IMR-90 (cell line): ENCODE measurements at regions not wholly inside any gene's neighbourhood (a gene's known extent, or its start where the extent isn't known, plus 50 kb on each side); places are given as distances from the start of the nearest gene placed in this dataset.

Source experiments
- ATAC-seq: fragments of 200-7000 bp; cut with Tn5 transposase; 2 replicates; pipeline ENCODE4 v1.9.1; 2020; ENCODE audit warnings: low read depth, mild to moderate bottlenecking, moderate library complexity
- BruUV-seq: library from RNA; stranded (reverse); fragments of 400-500 nt; replicated peaks from 2 replicates; lab custom pipeline; 2021; lab: Mats Ljungman, UMichigan
- CTCF ChIA-PET: fragments of 300-600 bp; formaldehyde crosslinking; extraction: SDS; loops from one replicate; lab custom pipeline; 2021; ENCODE audit warnings: antibody characterized with exemption; lab: Yijun Ruan, JAX
- POLR2A ChIA-PET: fragments of 300-600 bp; sonication (Branson Sonifier 250); formaldehyde crosslinking; loops from one replicate; lab custom pipeline; 2022; ENCODE audit warnings: antibody characterized with exemption; ENCODE audit not compliant: unreplicated experiment; lab: Charles Lee
- DNase-seq: peaks from one replicate; pipeline ENCODE4 v3.0.0; 2013
- H2AFZ ChIP-seq: replicated peaks from 2 replicates; pipeline ENCODE3; 2013; ENCODE audit warnings: low read length, mild to moderate bottlenecking; ENCODE audit not compliant: poor library complexity
- H2AK5ac ChIP-seq: 2 replicates; pipeline ENCODE4 v1.6.1; 2013; ENCODE audit warnings: low read depth, low read length, inconsistent platforms
- H2AK9ac ChIP-seq: replicated peaks from 2 replicates; pipeline ENCODE3; 2013; ENCODE audit warnings: mild to moderate bottlenecking, low read depth, low read length, moderate library complexity; ENCODE audit not compliant: poor library complexity
- H2BK120ac ChIP-seq: 2 replicates; pipeline ENCODE4 v1.6.1; 2013; ENCODE audit warnings: low read depth, low read length, inconsistent platforms
- H2BK15ac ChIP-seq: 3 replicates; pipeline ENCODE4 v1.6.1; 2013; ENCODE audit warnings: low read depth, low read length, inconsistent platforms
- H2BK20ac ChIP-seq: 2 replicates; pipeline ENCODE4 v1.6.1; 2013; ENCODE audit warnings: low read depth, mild to moderate bottlenecking, inconsistent platforms, low read length, moderate library complexity
- H2BK5ac ChIP-seq: 2 replicates; pipeline ENCODE4 v1.6.1; 2013; ENCODE audit warnings: mild to moderate bottlenecking, low read depth, low read length, inconsistent platforms; ENCODE audit not compliant: poor library complexity, severe bottlenecking
- H3K14ac ChIP-seq: replicated peaks from 2 replicates; pipeline ENCODE4 v1.6.1; 2013; ENCODE audit warnings: low read depth, low read length, inconsistent platforms
- H3K18ac ChIP-seq: 2 replicates; pipeline ENCODE4 v1.6.1; 2013; ENCODE audit warnings: low read depth, low read length, control low read depth
- H3K23ac ChIP-seq: 2 replicates; pipeline ENCODE4 v1.6.1; 2013; ENCODE audit warnings: low read depth, low read length, inconsistent platforms
- H3K27ac ChIP-seq: 2 replicates; pipeline ENCODE4 v1.5.1; 2013; ENCODE audit warnings: mild to moderate bottlenecking, control low read depth, low read length; ENCODE audit not compliant: insufficient read depth
- H3K27me3 ChIP-seq: 2 replicates; pipeline ENCODE4 v1.6.1; 2013; ENCODE audit warnings: low read length; ENCODE audit not compliant: control insufficient read depth, insufficient read depth
- H3K36me3 ChIP-seq: 2 replicates; pipeline ENCODE4 v1.6.1; 2013; ENCODE audit warnings: low read length, mixed read lengths; ENCODE audit not compliant: control insufficient read depth, insufficient read depth
- H3K4ac ChIP-seq: 2 replicates; pipeline ENCODE4 v1.6.1; 2013; ENCODE audit warnings: low read depth, low read length, inconsistent platforms
- H3K4me1 ChIP-seq: 2 replicates; pipeline ENCODE4 v1.6.1; 2013; ENCODE audit warnings: low read length, mixed read lengths; ENCODE audit not compliant: control insufficient read depth, insufficient read depth
- H3K4me2 ChIP-seq: 2 replicates; pipeline ENCODE4 v1.6.1; 2013; ENCODE audit warnings: low read depth, mild to moderate bottlenecking, control low read depth, low read length, moderate library complexity
- H3K4me3 ChIP-seq: 2 replicates; pipeline ENCODE4 v1.5.1; 2013; ENCODE audit warnings: low read depth, mild to moderate bottlenecking, control low read depth, low read length, moderate library complexity; ENCODE audit not compliant: insufficient read depth
- H3K56ac ChIP-seq: 2 replicates; pipeline ENCODE4 v1.6.1; 2013; ENCODE audit warnings: low read length, inconsistent platforms; ENCODE audit not compliant: insufficient read depth; ENCODE audit errors: extremely low read depth
- H3K79me1 ChIP-seq, 2 experiments: 2 replicates each; pipeline ENCODE4 v1.6.1; 2013; ENCODE audit warnings: low read length in 2 of 2, inconsistent platforms in 1 of 2, low read depth in 1 of 2
- H3K9ac ChIP-seq: 2 replicates; pipeline ENCODE4 v1.6.1; 2013; ENCODE audit warnings: low read depth, low read length, control low read depth
- H3K9me1 ChIP-seq: 2 replicates; pipeline ENCODE4 v1.6.1; 2013; ENCODE audit warnings: low read length, inconsistent platforms; ENCODE audit not compliant: insufficient read depth
- H3K9me3 ChIP-seq: 2 replicates; pipeline ENCODE4 v1.6.1; 2013; ENCODE audit warnings: low read length; ENCODE audit not compliant: control insufficient read depth, insufficient read depth
- H4K20me1 ChIP-seq: 2 replicates; pipeline ENCODE4 v1.6.1; 2013; ENCODE audit warnings: low read length, inconsistent platforms; ENCODE audit not compliant: insufficient read depth
- H4K5ac ChIP-seq: 2 replicates; pipeline ENCODE4 v1.6.1; 2013; ENCODE audit warnings: mild to moderate bottlenecking, low read depth, low read length, control low read depth
- H4K8ac ChIP-seq, 2 experiments: 2 replicates each; pipeline ENCODE4 v1.6.1; 2013; ENCODE audit warnings: low read depth in 2 of 2, low read length in 2 of 2, control low read depth in 1 of 2, inconsistent platforms in 1 of 2
- H4K91ac ChIP-seq: 2 replicates; pipeline ENCODE4 v1.6.1; 2013; ENCODE audit warnings: low read depth, low read length, inconsistent platforms; ENCODE audit not compliant: insufficient read depth
- BHLHE40 ChIP-seq: fragments of 150-350 bp; IDR thresholded peaks from 2 replicates; pipeline ENCODE4 v1.6.1; 2016; ENCODE audit warnings: mild to moderate bottlenecking, low read depth, low read length
- CEBPB ChIP-seq: IDR thresholded peaks from 2 replicates; pipeline ENCODE4 v1.6.1; 2012; ENCODE audit warnings: low read depth, low read length, improper control_type of control experiment
- CHD1 ChIP-seq: IDR thresholded peaks from 2 replicates; pipeline ENCODE4 v1.6.1; 2012; ENCODE audit warnings: low read depth, low read length, improper control_type of control experiment
- ELK1 ChIP-seq: fragments of 150-350 bp; IDR thresholded peaks from 2 replicates; pipeline ENCODE4 v1.6.1; 2016; ENCODE audit warnings: low read depth, mild to moderate bottlenecking, low read length, moderate library complexity, borderline replicate concordance
- MAFK ChIP-seq: IDR thresholded peaks from 2 replicates; pipeline ENCODE4 v1.6.1; 2012; ENCODE audit warnings: low read depth, low read length, improper control_type of control experiment
- MAZ ChIP-seq: IDR thresholded peaks from 2 replicates; pipeline ENCODE4 v1.6.1; 2012; ENCODE audit warnings: low read depth, mild to moderate bottlenecking, low read length, improper control_type of control experiment, moderate library complexity, borderline replicate concordance
- NFE2L2 ChIP-seq: fragments of 150-350 bp; IDR thresholded peaks from 2 replicates; pipeline ENCODE4 v1.6.1; 2016; ENCODE audit warnings: low read depth, mild to moderate bottlenecking, low read length
- POLR2A ChIP-seq: IDR thresholded peaks from 2 replicates; pipeline ENCODE4 v1.6.1; 2012; ENCODE audit warnings: mild to moderate bottlenecking, low read depth, low read length
- RAD21 ChIP-seq: IDR thresholded peaks from 2 replicates; pipeline ENCODE4 v1.6.1; 2012; ENCODE audit warnings: low read length, improper control_type of control experiment
- RCOR1 ChIP-seq: IDR thresholded peaks from 2 replicates; pipeline ENCODE4 v1.6.1; 2012; ENCODE audit warnings: mild to moderate bottlenecking, low read length, improper control_type of control experiment; ENCODE audit not compliant: insufficient replicate concordance
- RFX5 ChIP-seq: IDR thresholded peaks from 2 replicates; pipeline ENCODE4 v1.8.0; 2012; ENCODE audit warnings: low read depth, mild to moderate bottlenecking, low read length, moderate library complexity
- SMC3 ChIP-seq: fragments of 150-350 bp; IDR thresholded peaks from 2 replicates; pipeline ENCODE4 v1.6.1; 2016; ENCODE audit warnings: low read depth, mild to moderate bottlenecking, antibody characterized with exemption, low read length, moderate library complexity
- USF2 ChIP-seq: fragments of 150-350 bp; IDR thresholded peaks from 2 replicates; pipeline ENCODE4 v1.6.1; 2017; ENCODE audit warnings: mild to moderate bottlenecking, antibody characterized with exemption, low read length, low read depth
- WGBS, 2 experiments: methylation state at CpG; one replicate each; pipeline versions ENCODE4 v1.1.5 to v1.1.7; 2013; ENCODE audit warnings: missing lambda C conversion rate in 2 of 2; ENCODE audit not compliant: insufficient read length in 1 of 2; ENCODE audit errors: extremely low coverage in 2 of 2; 5-methylcytosine and 5-hydroxymethylcytosine counted together
- dilution Hi-C: fragments of 300-500 bp; cut with HindIII; formaldehyde crosslinking; loops from one replicate; pipeline ENCODE4 v1.14.3; 2018; ENCODE audit warnings: low sequenced_read_pairs; ENCODE audit not compliant: unreplicated experiment
- in situ Hi-C: fragments of 300-500 bp; cut with MboI; formaldehyde crosslinking; loops from 3 replicates; pipeline ENCODE4 v1.14.3; 2019; ENCODE audit warnings: low sequenced_read_pairs, inconsistent platforms, mixed read lengths
- intact Hi-C: fragments of 100-400 bp; cut with micrococcal nuclease; formaldehyde crosslinking; loops from 2 replicates; pipeline ENCODE4 v1.10.0; 2022
- TF ChIP-seq, protein P1 (sequence below): conservative IDR thresholded peaks from 2 replicates; pipeline ENCODE4 v1.5.1; 2012; ENCODE audit warnings: mild to moderate bottlenecking, low read depth, low read length, improper control_type of control experiment

GRCh38 chr12:91871751-91872150, 273.9 kb downstream of the BTG1 start:
- ChIA-PET POLR2A (no interaction called here), CTCF (no interaction called here)
- no peak overlapping the region for H2BK5ac ChIP-seq
- no peak overlapping the region for H2AFZ ChIP-seq
- intact Hi-C loops (no loop called here), dilution Hi-C loops (no loop called here), in situ Hi-C loops (no loop called here)
- no peak overlapping the region for H3K9ac ChIP-seq
- no TSS peak for BruUV-seq
- H3K56ac ChIP-seq, result no peak overlapping the region
- H3K9me3 ChIP-seq, result no peaks in the 10 kb centered on the region
- 57% methylated on average over 1 of the region's 1 CpG; no CpG with 5 or more reads in 1 of the 2 experiments for WGBS, 2 experiments
- no peak overlapping the region for H3K4me2 ChIP-seq
- H2AK9ac ChIP-seq, result no peak overlapping the region
- no peak overlapping the region for H4K8ac ChIP-seq
- no peaks in the 10 kb centered on the region for H4K20me1 ChIP-seq
- ATAC-seq (no peak), DNase-seq (no peak)
- no peak overlapping the region for H2BK20ac ChIP-seq
- H2BK120ac ChIP-seq, result no peak overlapping the region
- no peak overlapping the region for H2BK15ac ChIP-seq
- H4K5ac ChIP-seq, result no peak overlapping the region
- no peak overlapping the region for H3K4me3 ChIP-seq
- H4K91ac ChIP-seq, result no peak overlapping the region
- H3K36me3 ChIP-seq, result no peaks in the 10 kb centered on the region
- H3K4ac ChIP-seq, result no peak overlapping the region
- H3K79me1 ChIP-seq, result no peaks in the 10 kb centered on the region
- no peaks in the 10 kb centered on the region for H3K4me1 ChIP-seq
- no peak overlapping the region for H3K18ac ChIP-seq
- no peaks in the 10 kb centered on the region for H3K27me3 ChIP-seq
- no peak overlapping the region for H2AK5ac ChIP-seq
- H3K9me1 ChIP-seq, result no peaks in the 10 kb centered on the region
- no peak for TF ChIP-seq MAFK
- no peak for TF ChIP-seq MAZ
- TF ChIP-seq RCOR1, result no peak
- no peak for TF ChIP-seq ELK1
- TF ChIP-seq SMC3, result no peak
- no peak for TF ChIP-seq USF2
- no peak for TF ChIP-seq CEBPB
- TF ChIP-seq, protein P1, sequence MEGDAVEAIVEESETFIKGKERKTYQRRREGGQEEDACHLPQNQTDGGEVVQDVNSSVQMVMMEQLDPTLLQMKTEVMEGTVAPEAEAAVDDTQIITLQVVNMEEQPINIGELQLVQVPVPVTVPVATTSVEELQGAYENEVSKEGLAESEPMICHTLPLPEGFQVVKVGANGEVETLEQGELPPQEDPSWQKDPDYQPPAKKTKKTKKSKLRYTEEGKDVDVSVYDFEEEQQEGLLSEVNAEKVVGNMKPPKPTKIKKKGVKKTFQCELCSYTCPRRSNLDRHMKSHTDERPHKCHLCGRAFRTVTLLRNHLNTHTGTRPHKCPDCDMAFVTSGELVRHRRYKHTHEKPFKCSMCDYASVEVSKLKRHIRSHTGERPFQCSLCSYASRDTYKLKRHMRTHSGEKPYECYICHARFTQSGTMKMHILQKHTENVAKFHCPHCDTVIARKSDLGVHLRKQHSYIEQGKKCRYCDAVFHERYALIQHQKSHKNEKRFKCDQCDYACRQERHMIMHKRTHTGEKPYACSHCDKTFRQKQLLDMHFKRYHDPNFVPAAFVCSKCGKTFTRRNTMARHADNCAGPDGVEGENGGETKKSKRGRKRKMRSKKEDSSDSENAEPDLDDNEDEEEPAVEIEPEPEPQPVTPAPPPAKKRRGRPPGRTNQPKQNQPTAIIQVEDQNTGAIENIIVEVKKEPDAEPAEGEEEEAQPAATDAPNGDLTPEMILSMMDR, result no peak
- no peak for TF ChIP-seq RAD21
- no peak for TF ChIP-seq RFX5
- no peak for TF ChIP-seq CHD1
- TF ChIP-seq NFE2L2, result no peak
- TF ChIP-seq BHLHE40, result no peak
- no peak for TF ChIP-seq POLR2A
- no peak overlapping the region for H3K14ac ChIP-seq
- H3K23ac ChIP-seq, result no peak overlapping the region
- no peak overlapping the region for H3K27ac ChIP-seq
